Thoracic aorta (tissue), 2 donors: ENCODE measurements at regions not wholly inside any gene's neighbourhood (a gene's known extent, or its start where the extent isn't known, plus 50 kb on each side); places are given as distances from the start of the nearest gene placed in this dataset.
"Not testable (repeated sequence)": the region's sequence is repeated elsewhere in the genome, so short reads cannot be mapped to it uniquely, and the experiment has no call there.

Source experiments
- ATAC-seq: fragments of 150-250 bp; one replicate; pipeline ENCODE4 v1.8.0; 2017; ENCODE audit warnings: low read depth; ENCODE audit not compliant: insufficient number of reproducible peaks, low FRiP score
- DNase-seq: peaks from one replicate; pipeline ENCODE4 v3.0.0-alpha.2; 2020; ENCODE audit warnings: low spot score
- H3K27ac ChIP-seq, 2 donors: fragments of 200-600 bp; sonication (generic); 1 replicate in 1 of 2; 2 replicates in 1 of 2; pipeline ENCODE4 v1.5.1; 2016; ENCODE audit warnings: mild to moderate bottlenecking in 2 of 2, moderate library complexity in 2 of 2
- H3K27me3 ChIP-seq: fragments of 200-600 bp; sonication (generic); replicated peaks from 2 replicates; pipeline ENCODE4 v1.6.0; 2016; ENCODE audit warnings: mild to moderate bottlenecking; ENCODE audit not compliant: insufficient read depth
- H3K36me3 ChIP-seq: fragments of 200-600 bp; sonication (generic); one replicate; pipeline ENCODE4 v1.5.1; 2016
- H3K4me1 ChIP-seq, 2 donors: fragments of 200-600 bp; sonication (generic); 1 replicate in 1 of 2; 2 replicates in 1 of 2; pipeline versions ENCODE4 v1.5.1 to v1.6.0; 2016; ENCODE audit warnings: low read depth in 2 of 2, mild to moderate bottlenecking in 1 of 2; ENCODE audit not compliant: control insufficient read depth in 1 of 2
- H3K4me3 ChIP-seq: fragments of 200-600 bp; sonication (generic); 2 replicates; pipeline ENCODE4 v1.5.1; 2016; ENCODE audit warnings: mild to moderate bottlenecking
- H3K9me3 ChIP-seq: fragments of 200-600 bp; sonication (generic); 2 replicates; pipeline ENCODE4 v1.5.1; 2016
- TF ChIP-seq, protein P1 (sequence below): fragments of 200-600 bp; sonication (generic); IDR thresholded peaks from one replicate; pipeline ENCODE4 v1.5.1; 2019; ENCODE audit warnings: antibody characterized with exemption

DNA sequence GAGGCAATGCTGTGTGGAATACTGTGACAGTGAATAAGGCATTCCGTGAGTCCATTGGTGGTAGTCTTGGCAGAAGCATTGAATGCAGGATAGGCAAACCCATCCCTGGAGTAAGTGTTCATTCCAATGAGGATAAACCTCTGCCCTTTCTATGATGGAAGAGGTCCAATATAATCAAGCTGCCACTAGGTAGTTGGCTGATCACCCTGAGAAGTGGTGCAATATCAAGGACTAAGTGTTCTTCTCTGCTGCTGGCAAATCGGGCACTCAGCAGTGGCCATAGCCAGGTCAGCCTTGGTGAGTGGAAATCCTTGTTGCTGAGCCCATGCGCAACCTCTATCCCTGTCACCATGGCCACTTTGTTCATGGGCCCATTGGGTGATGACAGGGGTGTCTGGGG lies 70.1 kb downstream of the FBXO4 start:
- Histone ChIP-seq H3K27me3 (no peaks in the 10 kb centered on the region), H3K4me1 (no peaks in the 10 kb centered on the region), H3K9me3 (no peaks in the 10 kb centered on the region), H3K36me3 (no peaks in the 10 kb centered on the region), H3K27ac (no peak overlapping the region), H3K4me3 (no peak overlapping the region)
- DNase-seq (no peak), ATAC-seq (no peak)
- TF ChIP-seq, protein P1, sequence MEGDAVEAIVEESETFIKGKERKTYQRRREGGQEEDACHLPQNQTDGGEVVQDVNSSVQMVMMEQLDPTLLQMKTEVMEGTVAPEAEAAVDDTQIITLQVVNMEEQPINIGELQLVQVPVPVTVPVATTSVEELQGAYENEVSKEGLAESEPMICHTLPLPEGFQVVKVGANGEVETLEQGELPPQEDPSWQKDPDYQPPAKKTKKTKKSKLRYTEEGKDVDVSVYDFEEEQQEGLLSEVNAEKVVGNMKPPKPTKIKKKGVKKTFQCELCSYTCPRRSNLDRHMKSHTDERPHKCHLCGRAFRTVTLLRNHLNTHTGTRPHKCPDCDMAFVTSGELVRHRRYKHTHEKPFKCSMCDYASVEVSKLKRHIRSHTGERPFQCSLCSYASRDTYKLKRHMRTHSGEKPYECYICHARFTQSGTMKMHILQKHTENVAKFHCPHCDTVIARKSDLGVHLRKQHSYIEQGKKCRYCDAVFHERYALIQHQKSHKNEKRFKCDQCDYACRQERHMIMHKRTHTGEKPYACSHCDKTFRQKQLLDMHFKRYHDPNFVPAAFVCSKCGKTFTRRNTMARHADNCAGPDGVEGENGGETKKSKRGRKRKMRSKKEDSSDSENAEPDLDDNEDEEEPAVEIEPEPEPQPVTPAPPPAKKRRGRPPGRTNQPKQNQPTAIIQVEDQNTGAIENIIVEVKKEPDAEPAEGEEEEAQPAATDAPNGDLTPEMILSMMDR: no peak

DNA sequence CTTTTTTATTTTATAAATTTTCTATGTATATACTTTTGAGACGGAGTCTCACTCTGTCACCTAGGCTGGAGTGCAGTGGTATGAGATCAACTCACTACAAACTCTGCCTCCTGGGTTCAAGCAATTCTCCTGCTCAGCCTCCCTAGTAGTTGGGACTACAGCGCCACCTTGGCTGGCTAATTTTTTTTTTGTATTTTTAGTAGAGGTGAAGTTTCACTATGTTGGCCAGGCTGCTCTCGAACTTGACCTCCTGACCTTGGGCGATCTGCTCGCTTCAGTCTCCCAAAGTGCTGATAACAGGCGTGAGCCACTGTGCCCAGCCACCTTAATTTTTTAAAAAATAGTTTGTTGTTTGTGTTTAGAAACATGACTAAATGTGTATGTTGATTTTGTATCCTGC lies 76.6 kb downstream of the FBXO4 start:
- Histone ChIP-seq H3K27me3 (no peaks in the 10 kb centered on the region), H3K4me3 (no peak overlapping the region), H3K4me1 (no peaks in the 10 kb centered on the region), H3K27ac (no peak overlapping the region), H3K9me3 (no peaks in the 10 kb centered on the region), H3K36me3 (no peaks in the 10 kb centered on the region)
- DNase-seq (no peak), ATAC-seq (no peak)
- TF ChIP-seq, protein P1: no peak

DNA sequence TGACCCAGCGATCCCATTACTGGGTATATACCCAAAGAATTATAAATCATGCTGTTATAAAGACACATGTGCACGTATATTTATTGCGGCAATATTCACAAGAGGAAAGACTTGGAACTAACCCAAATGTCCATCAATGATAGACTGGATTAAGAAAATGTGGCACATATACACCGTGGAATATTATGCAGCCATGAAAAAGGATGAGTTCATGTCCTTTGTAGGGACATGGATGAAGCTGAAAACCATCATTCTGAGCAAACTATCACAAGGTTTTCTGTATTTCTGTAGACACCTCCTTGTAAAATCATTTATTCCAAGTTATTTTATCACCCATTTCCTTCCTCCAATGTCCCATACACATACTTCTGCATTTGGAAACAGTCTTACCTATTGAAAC lies 78.8 kb downstream of the FBXO4 start:
- H3K4me1 ChIP-seq, H3K36me3 ChIP-seq, H3K27ac ChIP-seq, ATAC-seq, DNase-seq, H3K4me3 ChIP-seq, H3K27me3 ChIP-seq, H3K9me3 ChIP-seq: not testable (repeated sequence)

DNA sequence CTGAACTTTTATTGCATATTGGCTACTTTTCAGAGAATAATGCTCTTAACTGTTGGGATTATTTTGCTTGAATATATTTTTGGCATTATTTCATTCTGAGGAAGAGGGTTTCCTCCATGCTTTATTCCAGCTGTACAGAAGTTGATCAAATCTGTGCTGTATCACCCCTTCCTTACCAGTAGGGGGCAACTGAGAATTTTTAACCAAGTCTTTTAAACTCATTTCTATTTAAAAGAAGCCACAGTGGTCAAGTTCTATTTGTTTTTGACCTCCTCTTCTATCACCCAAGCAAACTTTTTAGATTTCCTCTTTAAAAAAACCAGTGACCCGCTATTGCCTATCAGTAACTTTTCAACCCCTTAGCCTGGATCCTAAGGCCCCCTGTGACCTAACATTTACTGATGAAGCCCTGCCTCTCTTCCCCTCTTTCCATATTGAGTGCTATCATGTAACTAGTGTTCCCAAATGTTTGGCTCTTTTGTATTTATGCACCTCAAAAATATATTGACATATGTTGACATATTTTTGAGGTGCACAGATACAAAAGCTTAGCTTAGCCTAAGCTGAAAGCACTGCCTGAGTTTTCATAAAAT lies 80.6 kb downstream of the FBXO4 start:
- H3K4me3 ChIP-seq: no peak overlapping the region
- no peaks in the 10 kb centered on the region for H3K36me3 ChIP-seq
- H3K9me3 ChIP-seq: no peaks in the 10 kb centered on the region
- H3K4me1 ChIP-seq: no peaks in the 10 kb centered on the region
- no peak overlapping the region for H3K27ac ChIP-seq
- H3K27me3 ChIP-seq: no peaks in the 10 kb centered on the region
- TF ChIP-seq, protein P1: peak; percentile 69
- ATAC-seq: no peak
- DNase-seq: no peak

DNA sequence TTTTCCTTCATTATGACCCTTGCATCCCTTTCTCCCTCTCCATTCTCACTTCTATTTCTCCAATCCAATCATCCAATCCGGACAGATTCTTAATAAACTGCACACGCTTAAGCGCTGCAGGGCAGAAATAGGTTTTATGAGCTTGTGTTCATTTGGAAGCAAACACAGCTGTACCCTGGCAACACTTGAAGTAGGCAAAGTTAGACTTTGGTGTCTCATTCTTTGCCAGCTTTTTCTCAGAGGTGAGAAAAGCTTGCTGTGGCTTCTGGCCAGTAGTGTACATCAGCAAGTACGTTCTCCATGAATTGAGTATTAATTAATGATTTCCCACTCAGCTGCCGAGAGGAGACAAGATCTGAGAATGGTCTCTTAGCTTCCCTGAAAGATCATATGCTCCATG lies 88.5 kb downstream of the FBXO4 start:
- Histone ChIP-seq H3K4me3 (no peak overlapping the region), H3K27ac (no peak overlapping the region), H3K36me3 (no peaks in the 10 kb centered on the region), H3K27me3 (no peaks in the 10 kb centered on the region), H3K9me3 (no peaks in the 10 kb centered on the region), H3K4me1 (peaks cover 6 to 19% of the 10 kb centered on the region in 2 donors)
- no peak for ATAC-seq
- TF ChIP-seq, protein P1: no peak
- no peak for DNase-seq

DNA sequence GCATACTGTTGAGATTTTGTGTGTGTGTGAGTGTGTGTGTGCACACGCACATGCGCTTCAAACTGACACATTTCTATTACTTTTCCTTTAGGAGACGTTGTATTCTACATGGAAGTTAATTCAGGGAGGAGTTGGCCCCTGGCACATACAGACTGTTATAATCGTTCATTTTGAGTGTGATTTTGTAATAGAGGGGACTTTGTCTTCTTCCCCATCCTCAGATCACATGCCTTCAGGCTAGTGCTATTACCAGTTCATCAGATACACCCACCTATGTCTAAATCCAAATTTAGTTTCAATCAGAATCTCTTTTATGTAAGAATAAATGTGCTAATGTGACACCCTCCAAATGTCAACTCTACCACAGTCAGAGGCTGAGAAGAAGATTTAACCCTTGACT lies 90.2 kb downstream of the FBXO4 start:
- Histone ChIP-seq H3K9me3 (no peaks in the 10 kb centered on the region), H3K27me3 (no peaks in the 10 kb centered on the region), H3K27ac (no peak overlapping the region), H3K36me3 (no peaks in the 10 kb centered on the region), H3K4me1 (peaks cover 6 to 19% of the 10 kb centered on the region in 2 donors), H3K4me3 (no peak overlapping the region)
- ATAC-seq (no peak), DNase-seq (no peak)
- TF ChIP-seq, protein P1: no peak
